IMR-90 (cell line): ENCODE measurements at regions not wholly inside any gene's neighbourhood (a gene's known extent, or its start where the extent isn't known, plus 50 kb on each side); places are given as distances from the start of the nearest gene placed in this dataset.

Experiments used
- ATAC-seq: fragments of 200-7000 bp; cut with Tn5 transposase; 2 replicates; pipeline ENCODE4 v1.9.1; 2020; ENCODE audit warnings: low read depth, mild to moderate bottlenecking, moderate library complexity
- BruUV-seq: library from RNA; stranded (reverse); fragments of 400-500 nt; replicated peaks from 2 replicates; lab custom pipeline; 2021; lab: Mats Ljungman, UMichigan
- CTCF ChIA-PET: fragments of 300-600 bp; formaldehyde crosslinking; extraction: SDS; loops from one replicate; lab custom pipeline; 2021; ENCODE audit warnings: antibody characterized with exemption; lab: Yijun Ruan, JAX
- POLR2A ChIA-PET: fragments of 300-600 bp; sonication (Branson Sonifier 250); formaldehyde crosslinking; loops from one replicate; lab custom pipeline; 2022; ENCODE audit warnings: antibody characterized with exemption; ENCODE audit not compliant: unreplicated experiment; lab: Charles Lee
- DNase-seq: peaks from one replicate; pipeline ENCODE4 v3.0.0; 2013
- H2AFZ ChIP-seq: replicated peaks from 2 replicates; pipeline ENCODE3; 2013; ENCODE audit warnings: low read length, mild to moderate bottlenecking; ENCODE audit not compliant: poor library complexity
- H2AK5ac ChIP-seq: 2 replicates; pipeline ENCODE4 v1.6.1; 2013; ENCODE audit warnings: low read depth, low read length, inconsistent platforms
- H2AK9ac ChIP-seq: replicated peaks from 2 replicates; pipeline ENCODE3; 2013; ENCODE audit warnings: mild to moderate bottlenecking, low read depth, low read length, moderate library complexity; ENCODE audit not compliant: poor library complexity
- H2BK120ac ChIP-seq: 2 replicates; pipeline ENCODE4 v1.6.1; 2013; ENCODE audit warnings: low read depth, low read length, inconsistent platforms
- H2BK15ac ChIP-seq: 3 replicates; pipeline ENCODE4 v1.6.1; 2013; ENCODE audit warnings: low read depth, low read length, inconsistent platforms
- H2BK20ac ChIP-seq: 2 replicates; pipeline ENCODE4 v1.6.1; 2013; ENCODE audit warnings: low read depth, mild to moderate bottlenecking, inconsistent platforms, low read length, moderate library complexity
- H2BK5ac ChIP-seq: 2 replicates; pipeline ENCODE4 v1.6.1; 2013; ENCODE audit warnings: mild to moderate bottlenecking, low read depth, low read length, inconsistent platforms; ENCODE audit not compliant: poor library complexity, severe bottlenecking
- H3K14ac ChIP-seq: replicated peaks from 2 replicates; pipeline ENCODE4 v1.6.1; 2013; ENCODE audit warnings: low read depth, low read length, inconsistent platforms
- H3K18ac ChIP-seq: 2 replicates; pipeline ENCODE4 v1.6.1; 2013; ENCODE audit warnings: low read depth, low read length, control low read depth
- H3K23ac ChIP-seq: 2 replicates; pipeline ENCODE4 v1.6.1; 2013; ENCODE audit warnings: low read depth, low read length, inconsistent platforms
- H3K27ac ChIP-seq: 2 replicates; pipeline ENCODE4 v1.5.1; 2013; ENCODE audit warnings: mild to moderate bottlenecking, control low read depth, low read length; ENCODE audit not compliant: insufficient read depth
- H3K27me3 ChIP-seq: 2 replicates; pipeline ENCODE4 v1.6.1; 2013; ENCODE audit warnings: low read length; ENCODE audit not compliant: control insufficient read depth, insufficient read depth
- H3K36me3 ChIP-seq: 2 replicates; pipeline ENCODE4 v1.6.1; 2013; ENCODE audit warnings: low read length, mixed read lengths; ENCODE audit not compliant: control insufficient read depth, insufficient read depth
- H3K4ac ChIP-seq: 2 replicates; pipeline ENCODE4 v1.6.1; 2013; ENCODE audit warnings: low read depth, low read length, inconsistent platforms
- H3K4me1 ChIP-seq: 2 replicates; pipeline ENCODE4 v1.6.1; 2013; ENCODE audit warnings: low read length, mixed read lengths; ENCODE audit not compliant: control insufficient read depth, insufficient read depth
- H3K4me2 ChIP-seq: 2 replicates; pipeline ENCODE4 v1.6.1; 2013; ENCODE audit warnings: low read depth, mild to moderate bottlenecking, control low read depth, low read length, moderate library complexity
- H3K4me3 ChIP-seq: 2 replicates; pipeline ENCODE4 v1.5.1; 2013; ENCODE audit warnings: low read depth, mild to moderate bottlenecking, control low read depth, low read length, moderate library complexity; ENCODE audit not compliant: insufficient read depth
- H3K56ac ChIP-seq: 2 replicates; pipeline ENCODE4 v1.6.1; 2013; ENCODE audit warnings: low read length, inconsistent platforms; ENCODE audit not compliant: insufficient read depth; ENCODE audit errors: extremely low read depth
- H3K79me1 ChIP-seq, 2 experiments: 2 replicates each; pipeline ENCODE4 v1.6.1; 2013; ENCODE audit warnings: low read length in 2 of 2, inconsistent platforms in 1 of 2, low read depth in 1 of 2
- H3K9ac ChIP-seq: 2 replicates; pipeline ENCODE4 v1.6.1; 2013; ENCODE audit warnings: low read depth, low read length, control low read depth
- H3K9me1 ChIP-seq: 2 replicates; pipeline ENCODE4 v1.6.1; 2013; ENCODE audit warnings: low read length, inconsistent platforms; ENCODE audit not compliant: insufficient read depth
- H3K9me3 ChIP-seq: 2 replicates; pipeline ENCODE4 v1.6.1; 2013; ENCODE audit warnings: low read length; ENCODE audit not compliant: control insufficient read depth, insufficient read depth
- H4K20me1 ChIP-seq: 2 replicates; pipeline ENCODE4 v1.6.1; 2013; ENCODE audit warnings: low read length, inconsistent platforms; ENCODE audit not compliant: insufficient read depth
- H4K5ac ChIP-seq: 2 replicates; pipeline ENCODE4 v1.6.1; 2013; ENCODE audit warnings: mild to moderate bottlenecking, low read depth, low read length, control low read depth
- H4K8ac ChIP-seq, 2 experiments: 2 replicates each; pipeline ENCODE4 v1.6.1; 2013; ENCODE audit warnings: low read depth in 2 of 2, low read length in 2 of 2, control low read depth in 1 of 2, inconsistent platforms in 1 of 2
- H4K91ac ChIP-seq: 2 replicates; pipeline ENCODE4 v1.6.1; 2013; ENCODE audit warnings: low read depth, low read length, inconsistent platforms; ENCODE audit not compliant: insufficient read depth
- BHLHE40 ChIP-seq: fragments of 150-350 bp; IDR thresholded peaks from 2 replicates; pipeline ENCODE4 v1.6.1; 2016; ENCODE audit warnings: mild to moderate bottlenecking, low read depth, low read length
- CEBPB ChIP-seq: IDR thresholded peaks from 2 replicates; pipeline ENCODE4 v1.6.1; 2012; ENCODE audit warnings: low read depth, low read length, improper control_type of control experiment
- MAZ ChIP-seq: IDR thresholded peaks from 2 replicates; pipeline ENCODE4 v1.6.1; 2012; ENCODE audit warnings: low read depth, mild to moderate bottlenecking, low read length, improper control_type of control experiment, moderate library complexity, borderline replicate concordance
- MXI1 ChIP-seq: IDR thresholded peaks from 2 replicates; pipeline ENCODE4 v1.6.1; 2012; ENCODE audit warnings: low read depth, mild to moderate bottlenecking, low read length, moderate library complexity, borderline replicate concordance
- NFE2L2 ChIP-seq: fragments of 150-350 bp; IDR thresholded peaks from 2 replicates; pipeline ENCODE4 v1.6.1; 2016; ENCODE audit warnings: low read depth, mild to moderate bottlenecking, low read length
- POLR2A ChIP-seq: IDR thresholded peaks from 2 replicates; pipeline ENCODE4 v1.6.1; 2012; ENCODE audit warnings: mild to moderate bottlenecking, low read depth, low read length
- RCOR1 ChIP-seq: IDR thresholded peaks from 2 replicates; pipeline ENCODE4 v1.6.1; 2012; ENCODE audit warnings: mild to moderate bottlenecking, low read length, improper control_type of control experiment; ENCODE audit not compliant: insufficient replicate concordance
- SMC3 ChIP-seq: fragments of 150-350 bp; IDR thresholded peaks from 2 replicates; pipeline ENCODE4 v1.6.1; 2016; ENCODE audit warnings: low read depth, mild to moderate bottlenecking, antibody characterized with exemption, low read length, moderate library complexity
- USF2 ChIP-seq: fragments of 150-350 bp; IDR thresholded peaks from 2 replicates; pipeline ENCODE4 v1.6.1; 2017; ENCODE audit warnings: mild to moderate bottlenecking, antibody characterized with exemption, low read length, low read depth
- WGBS, 2 experiments: methylation state at CpG; one replicate each; pipeline versions ENCODE4 v1.1.5 to v1.1.7; 2013; ENCODE audit warnings: missing lambda C conversion rate in 2 of 2; ENCODE audit not compliant: insufficient read length in 1 of 2; ENCODE audit errors: extremely low coverage in 2 of 2; 5-methylcytosine and 5-hydroxymethylcytosine counted together
- dilution Hi-C: fragments of 300-500 bp; cut with HindIII; formaldehyde crosslinking; loops from one replicate; pipeline ENCODE4 v1.14.3; 2018; ENCODE audit warnings: low sequenced_read_pairs; ENCODE audit not compliant: unreplicated experiment
- in situ Hi-C: fragments of 300-500 bp; cut with MboI; formaldehyde crosslinking; loops from 3 replicates; pipeline ENCODE4 v1.14.3; 2019; ENCODE audit warnings: low sequenced_read_pairs, inconsistent platforms, mixed read lengths
- intact Hi-C: fragments of 100-400 bp; cut with micrococcal nuclease; formaldehyde crosslinking; loops from 2 replicates; pipeline ENCODE4 v1.10.0; 2022

- Histone ChIP-seq H3K9ac (no peak overlapping the region), H3K4me1 (no peaks in the 10 kb centered on the region), H3K4ac (no peak overlapping the region), H3K9me3 (no peaks in the 10 kb centered on the region), H3K36me3 (no peaks in the 10 kb centered on the region), H4K91ac (no peak overlapping the region), H2AFZ (no peak overlapping the region), H2BK5ac (no peak overlapping the region), H3K27me3 (no peaks in the 10 kb centered on the region; the same call in 1 of the 2 replicates), H2AK5ac (no peak overlapping the region), H2BK120ac (no peak overlapping the region), H3K18ac (no peak overlapping the region), H3K27ac (no peak overlapping the region), H3K4me3 (no peak overlapping the region), H3K9me1 (no peaks in the 10 kb centered on the region), H2BK15ac (no peak overlapping the region), H3K23ac (no peak overlapping the region), H3K4me2 (no peak overlapping the region), H4K8ac (no peak overlapping the region), H2BK20ac (no peak overlapping the region), H4K20me1 (no peaks in the 10 kb centered on the region), H4K5ac (no peak overlapping the region), H3K14ac (no peak overlapping the region), H3K79me1 (no peaks in the 10 kb centered on the region), H3K56ac (no peak overlapping the region), H2AK9ac (no peak overlapping the region)
- in situ Hi-C loops, result no loop called here
- POLR2A ChIA-PET, result no interaction called here
- dilution Hi-C loops, result no loop called here
- DNase-seq, result no peak
- ATAC-seq, result no peak
- WGBS, 2 experiments, result no CpG with 5 or more reads among the region's 3 CpGs
- CTCF ChIA-PET, result no interaction called here
- intact Hi-C loops, result no loop called here
- TF ChIP-seq NFE2L2 (no peak), SMC3 (no peak), USF2 (no peak), POLR2A (no peak), MAZ (no peak), RCOR1 (no peak), BHLHE40 (no peak), CEBPB (no peak), MXI1 (no peak)
- BruUV-seq, result no TSS peak
Observed at GRCh38 chr16:80887062-80887461, 82.7 kb upstream of the CDYL2 start.
